ENCODE measurements at regions not wholly inside any gene's neighbourhood (a gene's known extent, or its start where the extent isn't known, plus 50 kb on each side); places are given as distances from the start of the nearest gene placed in this dataset.

DNA sequence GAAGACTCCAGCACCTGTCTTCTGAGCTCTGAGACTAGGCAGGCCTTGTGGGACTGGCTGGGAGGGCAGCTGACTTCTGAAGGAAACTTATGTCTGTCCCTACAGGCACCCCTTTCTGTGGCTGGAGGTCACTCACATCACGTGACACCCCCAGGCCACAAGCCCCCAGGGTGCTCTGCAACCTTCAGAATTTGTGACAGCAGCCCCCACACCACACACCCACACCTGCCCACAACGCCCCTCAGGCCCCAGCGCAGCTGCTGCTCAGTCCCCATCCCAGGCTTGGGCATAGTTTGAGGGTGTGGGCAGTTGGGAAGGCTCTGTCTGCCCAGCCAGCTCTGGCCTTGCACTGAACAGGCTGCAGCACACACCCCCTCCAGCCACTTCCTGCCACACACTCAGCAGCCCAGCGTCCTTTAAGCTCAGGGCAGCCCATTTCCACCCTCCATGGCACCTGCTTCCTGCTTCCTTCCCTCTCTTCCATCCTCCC is 80.0 kb upstream of the UNC5B start:
- TF ChIP-seq, protein P1, sequence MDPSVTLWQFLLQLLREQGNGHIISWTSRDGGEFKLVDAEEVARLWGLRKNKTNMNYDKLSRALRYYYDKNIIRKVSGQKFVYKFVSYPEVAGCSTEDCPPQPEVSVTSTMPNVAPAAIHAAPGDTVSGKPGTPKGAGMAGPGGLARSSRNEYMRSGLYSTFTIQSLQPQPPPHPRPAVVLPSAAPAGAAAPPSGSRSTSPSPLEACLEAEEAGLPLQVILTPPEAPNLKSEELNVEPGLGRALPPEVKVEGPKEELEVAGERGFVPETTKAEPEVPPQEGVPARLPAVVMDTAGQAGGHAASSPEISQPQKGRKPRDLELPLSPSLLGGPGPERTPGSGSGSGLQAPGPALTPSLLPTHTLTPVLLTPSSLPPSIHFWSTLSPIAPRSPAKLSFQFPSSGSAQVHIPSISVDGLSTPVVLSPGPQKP (IDR thresholded peaks at IDR 0.05; ENCODE audit: borderline replicate concordance, low read depth, low read length): no peak
- TF ChIP-seq, protein P2, sequence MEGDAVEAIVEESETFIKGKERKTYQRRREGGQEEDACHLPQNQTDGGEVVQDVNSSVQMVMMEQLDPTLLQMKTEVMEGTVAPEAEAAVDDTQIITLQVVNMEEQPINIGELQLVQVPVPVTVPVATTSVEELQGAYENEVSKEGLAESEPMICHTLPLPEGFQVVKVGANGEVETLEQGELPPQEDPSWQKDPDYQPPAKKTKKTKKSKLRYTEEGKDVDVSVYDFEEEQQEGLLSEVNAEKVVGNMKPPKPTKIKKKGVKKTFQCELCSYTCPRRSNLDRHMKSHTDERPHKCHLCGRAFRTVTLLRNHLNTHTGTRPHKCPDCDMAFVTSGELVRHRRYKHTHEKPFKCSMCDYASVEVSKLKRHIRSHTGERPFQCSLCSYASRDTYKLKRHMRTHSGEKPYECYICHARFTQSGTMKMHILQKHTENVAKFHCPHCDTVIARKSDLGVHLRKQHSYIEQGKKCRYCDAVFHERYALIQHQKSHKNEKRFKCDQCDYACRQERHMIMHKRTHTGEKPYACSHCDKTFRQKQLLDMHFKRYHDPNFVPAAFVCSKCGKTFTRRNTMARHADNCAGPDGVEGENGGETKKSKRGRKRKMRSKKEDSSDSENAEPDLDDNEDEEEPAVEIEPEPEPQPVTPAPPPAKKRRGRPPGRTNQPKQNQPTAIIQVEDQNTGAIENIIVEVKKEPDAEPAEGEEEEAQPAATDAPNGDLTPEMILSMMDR (conservative IDR thresholded peaks at IDR 0.05; ENCODE audit: low read depth, low read length): no peak
- no peak for TF ChIP-seq BHLHE40 (IDR thresholded peaks at IDR 0.05; ENCODE audit: low read depth, low read length)
- TF ChIP-seq POLR2A (IDR thresholded peaks at IDR 0.05; ENCODE audit: low read depth, low read length): no peak
- TF ChIP-seq MAFK (IDR thresholded peaks at IDR 0.05; ENCODE audit: low read depth, low read length): no peak
- no peak for TF ChIP-seq CEBPB (IDR thresholded peaks at IDR 0.05; ENCODE audit: low read depth, low read length)
- no peak for TF ChIP-seq FOS (IDR thresholded peaks at IDR 0.05; ENCODE audit: low read depth, low read length)
- TF ChIP-seq, protein P3, sequence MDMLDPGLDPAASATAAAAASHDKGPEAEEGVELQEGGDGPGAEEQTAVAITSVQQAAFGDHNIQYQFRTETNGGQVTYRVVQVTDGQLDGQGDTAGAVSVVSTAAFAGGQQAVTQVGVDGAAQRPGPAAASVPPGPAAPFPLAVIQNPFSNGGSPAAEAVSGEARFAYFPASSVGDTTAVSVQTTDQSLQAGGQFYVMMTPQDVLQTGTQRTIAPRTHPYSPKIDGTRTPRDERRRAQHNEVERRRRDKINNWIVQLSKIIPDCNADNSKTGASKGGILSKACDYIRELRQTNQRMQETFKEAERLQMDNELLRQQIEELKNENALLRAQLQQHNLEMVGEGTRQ (IDR thresholded peaks at IDR 0.05; ENCODE audit: low read depth, low read length): no peak
- no peak for TF ChIP-seq MXI1 (IDR thresholded peaks at IDR 0.05; ENCODE audit: borderline replicate concordance, low read depth, low read length)

All from IMR-90 (cell line).